ENCODE measurements at regions not wholly inside any gene's neighbourhood (a gene's known extent, or its start where the extent isn't known, plus 50 kb on each side); places are given as distances from the start of the nearest gene placed in this dataset.

DNA sequence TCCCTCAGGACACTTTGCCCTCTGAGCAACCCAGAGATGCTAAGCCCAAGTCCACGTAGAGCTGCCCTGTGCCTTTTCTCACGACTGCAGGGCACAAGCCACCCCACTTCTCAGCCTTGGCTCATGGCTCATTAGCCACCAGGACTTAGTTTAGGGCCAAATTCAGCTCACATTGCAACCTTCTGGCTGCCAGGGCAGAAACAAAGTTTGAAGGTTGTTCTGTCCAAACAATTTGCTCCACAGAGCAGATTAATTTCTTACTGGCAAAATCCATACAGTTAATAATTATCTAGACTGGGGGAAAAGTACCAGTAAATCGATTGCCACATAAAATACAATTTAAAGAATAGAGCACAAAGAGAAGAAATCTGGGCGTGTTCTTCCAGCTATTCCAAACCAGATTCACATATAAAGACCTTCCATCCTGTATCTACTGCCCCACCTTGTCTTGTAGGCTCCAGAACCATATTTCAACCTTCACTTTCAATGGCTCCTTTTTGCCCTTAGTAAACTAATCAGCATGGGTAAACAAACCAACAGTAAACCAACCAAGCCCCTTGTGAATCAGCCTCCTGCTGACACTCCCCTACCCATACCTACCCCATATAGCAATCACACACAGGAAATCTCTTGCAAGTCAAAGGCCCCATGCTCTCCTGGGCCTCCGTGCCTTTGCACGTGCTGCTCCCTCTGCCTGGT, 101.9 kb downstream of the QRSL1 start:
- Mint-ChIP-seq H3K27ac (no peak overlapping the region; a peak in 1 of 7 replicates), H3K4me3 (no peak overlapping the region), H3K36me3 (ENCODE audit: insufficient read depth in 1 of 3, low read depth in 3 of 3) (peaks cover 7 to 12% (median 8%) of the 10 kb centered on the region in 3 experiments), H3K4me1 (peaks cover 14 to 20% of the 10 kb centered on the region in 2 experiments), H3K27me3 (ENCODE audit: low read depth) (peaks cover 1% of the 10 kb centered on the region; the same call in 1 of the 2 replicates), H3K9me3 (peaks cover 12 to 14% of the 10 kb centered on the region in 2 experiments)
- no peak overlapping the region for H3T11ph ChIP-seq (ENCODE audit: low read length)
- H3K79me2 ChIP-seq (ENCODE audit: insufficient read depth, low read length) = no peaks in the 10 kb centered on the region
- no peak overlapping the region for H2BK120ac ChIP-seq (ENCODE audit: low read depth, low read length, poor library complexity, severe bottlenecking)
- H3K56ac ChIP-seq (ENCODE audit: insufficient read length, low read depth, low read length) = no peak overlapping the region
- H2BK5ac ChIP-seq (ENCODE audit: insufficient read length, low read length) = no peak overlapping the region
- TF ChIP-seq CTCF (conservative IDR thresholded peaks at IDR 0.05) = no peak
- H3K4me1 ChIP-seq (ENCODE audit: insufficient read depth, low read length) = peaks cover 4% of the 10 kb centered on the region; the same call in 1 of the 2 replicates
- no peaks in the 10 kb centered on the region for H3K23me2 ChIP-seq (ENCODE audit: insufficient read length, low read depth, low read length, poor library complexity, severe bottlenecking)
- no peak overlapping the region for H2AFZ ChIP-seq (ENCODE audit: low read length)
- no peak overlapping the region for H4K91ac ChIP-seq (ENCODE audit: insufficient read length, low read depth, low read length)
- peaks cover 7% of the 10 kb centered on the region for H3K9me3 ChIP-seq (ENCODE audit: control insufficient read depth, low read depth, low read length)
- no peak overlapping the region for H2BK15ac ChIP-seq (ENCODE audit: low read depth, low read length)
- H3K79me1 ChIP-seq (ENCODE audit: insufficient read depth, low read depth, low read length, poor library complexity, severe bottlenecking) = no peaks in the 10 kb centered on the region
- no peak overlapping the region for H4K8ac ChIP-seq (replicated peaks; ENCODE audit: insufficient read length, low read depth, low read length)
- no peaks in the 10 kb centered on the region for H3K27me3 ChIP-seq (ENCODE audit: insufficient read depth, low read length)
- no CpG with 5 or more reads among the region's 6 CpGs for WGBS (ENCODE audit: extremely low coverage, insufficient read length, low lambda C conversion rate)
- H2AK5ac ChIP-seq (ENCODE audit: insufficient read length, low read length) = no peak overlapping the region
- H3K18ac ChIP-seq (ENCODE audit: insufficient read length, low read depth, low read length) = no peak overlapping the region
- no peak overlapping the region for H4K5ac ChIP-seq (ENCODE audit: insufficient read length, low read depth, low read length)
- no peak overlapping the region for H2BK20ac ChIP-seq (ENCODE audit: low read depth, low read length, poor library complexity, severe bottlenecking)
- no peak overlapping the region for H3K14ac ChIP-seq (ENCODE audit: insufficient read depth, low read length)
- no peak overlapping the region for H3K27ac ChIP-seq (ENCODE audit: insufficient read length, low read depth, low read length)
- no peak overlapping the region for H2BK12ac ChIP-seq (ENCODE audit: insufficient read length, low read depth, low read length)
- H3K23ac ChIP-seq (ENCODE audit: insufficient read length, low read depth, low read length) = no peak overlapping the region
- no peak overlapping the region for H3K4ac ChIP-seq (ENCODE audit: low read depth, low read length)
- no peaks in the 10 kb centered on the region for H4K20me1 ChIP-seq (ENCODE audit: control insufficient read depth, insufficient read depth, insufficient read length)
- DNase-seq = no peak
- no peak overlapping the region for H3K9ac ChIP-seq (ENCODE audit: extremely low read depth, insufficient read length, low read length)
- H3K4me2 ChIP-seq (ENCODE audit: insufficient read depth, insufficient read length, low read length) = no peak overlapping the region

All from H9 (cell line).